ENCODE measurements at regions not wholly inside any gene's neighbourhood (a gene's known extent, or its start where the extent isn't known, plus 50 kb on each side); places are given as distances from the start of the nearest gene placed in this dataset.

- TF ChIP-seq NR2C2 (CRISPR knock-in tag; IDR thresholded peaks at IDR 0.05) (no peak), CTCF (IDR thresholded peaks at IDR 0.05) (no peak), ZNF263 (CRISPR knock-in tag; IDR thresholded peaks at IDR 0.05; ENCODE audit: low read depth) (no peak), ELF4 (CRISPR knock-in tag; IDR thresholded peaks at IDR 0.05; ENCODE audit: low read depth) (no peak), ZBTB21 (CRISPR knock-in tag; IDR thresholded peaks at IDR 0.05; ENCODE audit: borderline replicate concordance) (no peak), STAT6 (CRISPR knock-in tag; conservative IDR thresholded peaks at IDR 0.05; ENCODE audit: low read depth) (no peak), TCF7 (CRISPR knock-in tag; IDR thresholded peaks at IDR 0.05; ENCODE audit: low read depth) (no peak)
These were observed 136.4 kb downstream of the TMEM26 start for GRCh38 chr10:61316676-61317265.
